ENCODE measurements at regions not wholly inside any gene's neighbourhood (a gene's known extent, or its start where the extent isn't known, plus 50 kb on each side); places are given as distances from the start of the nearest gene placed in this dataset.
"Not testable (repeated sequence)": the region's sequence is repeated elsewhere in the genome, so short reads cannot be mapped to it uniquely, and the experiment has no call there.

DNA sequence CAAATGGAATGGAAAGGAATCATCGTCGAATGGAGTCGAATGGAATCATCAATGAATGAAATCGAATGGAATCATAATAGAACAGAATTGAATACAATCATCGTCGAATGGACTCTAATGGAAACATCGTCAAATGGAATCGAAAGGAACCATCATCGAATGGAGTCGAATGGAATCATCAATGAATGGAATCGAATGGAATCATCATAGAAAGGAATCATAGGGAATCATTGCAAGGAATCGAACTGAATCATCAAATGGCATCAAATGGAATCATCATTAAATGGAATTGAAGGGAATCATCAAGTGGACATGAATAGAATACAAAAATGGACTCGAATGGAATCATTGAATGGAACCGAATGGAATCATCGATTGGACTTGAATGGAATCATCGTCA is 237.6 kb downstream of the SHCBP1 start:
- WGBS (ENCODE audit: extremely low coverage, insufficient coverage, insufficient read length), result no CpG with 5 or more reads among the region's 16 CpGs
- not testable (repeated sequence) for H3K9ac ChIP-seq (ENCODE audit: low read length); H3K4me2 ChIP-seq (ENCODE audit: low read length); H3K4me3 ChIP-seq (ENCODE audit: low read depth, low read length); H2BK5ac ChIP-seq (ENCODE audit: low read depth, low read length, poor library complexity); H3K36me3 ChIP-seq (ENCODE audit: control insufficient read depth in 1 of 2, insufficient read depth in 2 of 2, low read length in 2 of 2); H3K14ac ChIP-seq (ENCODE audit: low read length); H4K12ac ChIP-seq (ENCODE audit: low read depth, low read length); DNase-seq; H2BK120ac ChIP-seq (ENCODE audit: insufficient read depth, low read length, poor library complexity); H2AK5ac ChIP-seq (ENCODE audit: low read length); H2BK12ac ChIP-seq (ENCODE audit: low read length); H3K4me1 ChIP-seq (ENCODE audit: control insufficient read depth in 1 of 2, insufficient read depth in 2 of 2, low read length in 2 of 2); H3K9me3 ChIP-seq (ENCODE audit: insufficient read depth, low read depth, low read length); H3K27me3 ChIP-seq (ENCODE audit: insufficient read depth, low read length); H4K91ac ChIP-seq (ENCODE audit: low read depth, low read length); H3K27ac ChIP-seq (ENCODE audit: low read depth, low read length); H3K18ac ChIP-seq (ENCODE audit: low read length); H3K79me2 ChIP-seq (ENCODE audit: control insufficient read depth, insufficient read depth, low read length, poor library complexity); H3K4ac ChIP-seq (ENCODE audit: low read depth, low read length); H2AFZ ChIP-seq (ENCODE audit: insufficient read depth, low read length, poor library complexity); H3K79me1 ChIP-seq (ENCODE audit: low read length); H3K23ac ChIP-seq (ENCODE audit: low read length); H4K8ac ChIP-seq (ENCODE audit: low read depth, low read length)

DNA sequence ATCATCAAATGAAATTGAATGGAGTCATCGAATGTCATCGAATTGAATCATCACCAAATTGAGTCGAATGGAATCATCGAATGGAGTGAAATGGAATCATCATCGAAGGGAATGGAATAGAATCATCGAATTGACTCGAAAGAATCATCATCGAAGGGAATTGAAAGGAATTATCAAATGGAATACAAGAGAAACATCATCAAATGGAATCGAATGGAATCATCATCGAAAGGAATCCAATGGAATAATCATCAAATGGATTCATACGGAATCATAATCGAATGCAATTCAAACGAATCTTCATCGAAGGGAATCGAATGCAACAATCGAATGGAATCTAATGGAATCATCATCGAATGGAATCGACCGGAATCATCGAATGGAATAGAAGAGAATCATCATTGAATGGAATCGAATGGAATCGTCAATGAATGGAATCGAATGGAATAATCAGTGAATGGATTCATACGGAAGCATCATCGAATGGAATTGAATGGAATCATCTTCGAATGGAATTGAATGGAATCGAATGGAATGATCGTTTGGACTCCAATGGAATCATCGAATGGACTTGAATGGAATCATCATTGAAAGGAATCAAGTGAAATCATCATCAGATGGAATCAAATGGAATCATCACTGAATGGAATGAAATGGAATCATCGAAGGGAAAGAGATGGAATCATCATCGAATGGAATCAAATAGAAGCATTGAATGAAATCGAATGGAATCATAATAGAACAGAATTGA is 238.2 kb downstream of the SHCBP1 start:
- H2AFZ ChIP-seq (ENCODE audit: insufficient read depth, low read length, poor library complexity); H3K36me3 ChIP-seq (ENCODE audit: control insufficient read depth in 1 of 2, insufficient read depth in 2 of 2, low read length in 2 of 2); H3K79me1 ChIP-seq (ENCODE audit: low read length); H3K4me2 ChIP-seq (ENCODE audit: low read length); H4K91ac ChIP-seq (ENCODE audit: low read depth, low read length); H3K27me3 ChIP-seq (ENCODE audit: insufficient read depth, low read length); H3K4ac ChIP-seq (ENCODE audit: low read depth, low read length); H3K23ac ChIP-seq (ENCODE audit: low read length); H4K12ac ChIP-seq (ENCODE audit: low read depth, low read length); H3K79me2 ChIP-seq (ENCODE audit: control insufficient read depth, insufficient read depth, low read length, poor library complexity); H3K9ac ChIP-seq (ENCODE audit: low read length); H3K27ac ChIP-seq (ENCODE audit: low read depth, low read length); H3K4me3 ChIP-seq (ENCODE audit: low read depth, low read length); H2BK12ac ChIP-seq (ENCODE audit: low read length); H3K9me3 ChIP-seq (ENCODE audit: insufficient read depth, low read depth, low read length); H4K8ac ChIP-seq (ENCODE audit: low read depth, low read length); H2BK120ac ChIP-seq (ENCODE audit: insufficient read depth, low read length, poor library complexity); H2AK5ac ChIP-seq (ENCODE audit: low read length); H3K14ac ChIP-seq (ENCODE audit: low read length); H3K18ac ChIP-seq (ENCODE audit: low read length); H3K4me1 ChIP-seq (ENCODE audit: control insufficient read depth in 1 of 2, insufficient read depth in 2 of 2, low read length in 2 of 2); H2BK5ac ChIP-seq (ENCODE audit: low read depth, low read length, poor library complexity): not testable (repeated sequence)
- no CpG with 5 or more reads among the region's 32 CpGs for WGBS (ENCODE audit: extremely low coverage, insufficient coverage, insufficient read length)
- peak in 1 of 2 donors; percentile 20 for DNase-seq

GRCh38 chr16:46382079-46382478 is 239.1 kb downstream of the SHCBP1 start:
- not testable (repeated sequence) for H4K8ac ChIP-seq (ENCODE audit: low read depth, low read length); H2BK120ac ChIP-seq (ENCODE audit: insufficient read depth, low read length, poor library complexity); H3K9me3 ChIP-seq (ENCODE audit: insufficient read depth, low read depth, low read length); H3K27me3 ChIP-seq (ENCODE audit: insufficient read depth, low read length); H3K14ac ChIP-seq (ENCODE audit: low read length); H3K18ac ChIP-seq (ENCODE audit: low read length); H2AK5ac ChIP-seq (ENCODE audit: low read length); H3K4ac ChIP-seq (ENCODE audit: low read depth, low read length); H3K4me1 ChIP-seq (ENCODE audit: control insufficient read depth in 1 of 2, insufficient read depth in 2 of 2, low read length in 2 of 2); H3K4me2 ChIP-seq (ENCODE audit: low read length); H3K4me3 ChIP-seq (ENCODE audit: low read depth, low read length); H2AFZ ChIP-seq (ENCODE audit: insufficient read depth, low read length, poor library complexity); H3K23ac ChIP-seq (ENCODE audit: low read length); H2BK5ac ChIP-seq (ENCODE audit: low read depth, low read length, poor library complexity); H3K9ac ChIP-seq (ENCODE audit: low read length); H3K79me2 ChIP-seq (ENCODE audit: control insufficient read depth, insufficient read depth, low read length, poor library complexity); H3K36me3 ChIP-seq (ENCODE audit: control insufficient read depth in 1 of 2, insufficient read depth in 2 of 2, low read length in 2 of 2); H4K12ac ChIP-seq (ENCODE audit: low read depth, low read length); H3K27ac ChIP-seq (ENCODE audit: low read depth, low read length); DNase-seq; H3K79me1 ChIP-seq (ENCODE audit: low read length); H2BK12ac ChIP-seq (ENCODE audit: low read length); H4K91ac ChIP-seq (ENCODE audit: low read depth, low read length)
- WGBS (ENCODE audit: extremely low coverage, insufficient coverage, insufficient read length), result no CpG with 5 or more reads among the region's 17 CpGs

- not testable (repeated sequence) for H3K4me1 ChIP-seq (ENCODE audit: control insufficient read depth in 1 of 2, insufficient read depth in 2 of 2, low read length in 2 of 2); H3K9ac ChIP-seq (ENCODE audit: low read length); H4K91ac ChIP-seq (ENCODE audit: low read depth, low read length); H3K4me3 ChIP-seq (ENCODE audit: low read depth, low read length); H3K4me2 ChIP-seq (ENCODE audit: low read length); H4K12ac ChIP-seq (ENCODE audit: low read depth, low read length); H2BK12ac ChIP-seq (ENCODE audit: low read length); H2BK120ac ChIP-seq (ENCODE audit: insufficient read depth, low read length, poor library complexity); H3K14ac ChIP-seq (ENCODE audit: low read length); H3K18ac ChIP-seq (ENCODE audit: low read length); H3K36me3 ChIP-seq (ENCODE audit: control insufficient read depth in 1 of 2, insufficient read depth in 2 of 2, low read length in 2 of 2); H3K23ac ChIP-seq (ENCODE audit: low read length); H3K27ac ChIP-seq (ENCODE audit: low read depth, low read length); H2AFZ ChIP-seq (ENCODE audit: insufficient read depth, low read length, poor library complexity); H3K27me3 ChIP-seq (ENCODE audit: insufficient read depth, low read length); H2BK5ac ChIP-seq (ENCODE audit: low read depth, low read length, poor library complexity); H4K8ac ChIP-seq (ENCODE audit: low read depth, low read length); H3K4ac ChIP-seq (ENCODE audit: low read depth, low read length); H3K79me2 ChIP-seq (ENCODE audit: control insufficient read depth, insufficient read depth, low read length, poor library complexity); H2AK5ac ChIP-seq (ENCODE audit: low read length); H3K9me3 ChIP-seq (ENCODE audit: insufficient read depth, low read depth, low read length); H3K79me1 ChIP-seq (ENCODE audit: low read length)
- WGBS (ENCODE audit: extremely low coverage, insufficient coverage, insufficient read length), result no CpG with 5 or more reads among the region's 17 CpGs
- DNase-seq, result peak in 1 of 2 donors; percentile 7
These were observed 239.8 kb downstream of the SHCBP1 start for GRCh38 chr16:46381344-46381743.

Measured in trophoblast cell (in vitro differentiated cells and primary cell).